ENCODE measurements at regions not wholly inside any gene's neighbourhood (a gene's known extent, or its start where the extent isn't known, plus 50 kb on each side); places are given as distances from the start of the nearest gene placed in this dataset.

DNA sequence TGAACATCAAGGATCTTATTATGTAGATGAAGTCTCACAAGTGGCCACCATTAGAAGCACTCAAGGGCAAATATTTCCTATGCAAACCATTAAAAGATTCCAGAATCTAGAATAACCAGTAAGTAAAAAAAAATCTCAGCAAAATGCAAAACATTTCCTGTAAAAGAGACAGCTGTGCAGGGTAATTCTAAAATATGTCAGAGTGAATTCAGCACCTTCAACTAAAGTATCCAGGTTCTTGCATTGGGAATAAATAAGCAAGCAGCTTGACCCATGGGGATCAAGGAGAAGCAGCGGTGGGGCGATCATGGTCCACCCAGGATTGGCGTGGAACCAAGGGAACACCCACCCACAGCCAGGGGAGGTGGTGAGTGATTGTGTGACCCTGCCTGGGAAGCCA, 2188.9 kb downstream of the PCDH7 start:
- DNase-seq (ENCODE audit: low spot score): no peak
- Mint-ChIP-seq H3K4me3 (ENCODE audit: unreplicated experiment) (no peak overlapping the region), H3K27me3 (ENCODE audit: unreplicated experiment) (no peaks in the 10 kb centered on the region), H3K9me3 (ENCODE audit: unreplicated experiment) (no peaks in the 10 kb centered on the region), H3K27ac (ENCODE audit: unreplicated experiment) (no peak overlapping the region), H3K4me1 (ENCODE audit: unreplicated experiment) (no peaks in the 10 kb centered on the region), H3K36me3 (ENCODE audit: low read depth, unreplicated experiment) (no peaks in the 10 kb centered on the region)
- TF ChIP-seq, protein P1, sequence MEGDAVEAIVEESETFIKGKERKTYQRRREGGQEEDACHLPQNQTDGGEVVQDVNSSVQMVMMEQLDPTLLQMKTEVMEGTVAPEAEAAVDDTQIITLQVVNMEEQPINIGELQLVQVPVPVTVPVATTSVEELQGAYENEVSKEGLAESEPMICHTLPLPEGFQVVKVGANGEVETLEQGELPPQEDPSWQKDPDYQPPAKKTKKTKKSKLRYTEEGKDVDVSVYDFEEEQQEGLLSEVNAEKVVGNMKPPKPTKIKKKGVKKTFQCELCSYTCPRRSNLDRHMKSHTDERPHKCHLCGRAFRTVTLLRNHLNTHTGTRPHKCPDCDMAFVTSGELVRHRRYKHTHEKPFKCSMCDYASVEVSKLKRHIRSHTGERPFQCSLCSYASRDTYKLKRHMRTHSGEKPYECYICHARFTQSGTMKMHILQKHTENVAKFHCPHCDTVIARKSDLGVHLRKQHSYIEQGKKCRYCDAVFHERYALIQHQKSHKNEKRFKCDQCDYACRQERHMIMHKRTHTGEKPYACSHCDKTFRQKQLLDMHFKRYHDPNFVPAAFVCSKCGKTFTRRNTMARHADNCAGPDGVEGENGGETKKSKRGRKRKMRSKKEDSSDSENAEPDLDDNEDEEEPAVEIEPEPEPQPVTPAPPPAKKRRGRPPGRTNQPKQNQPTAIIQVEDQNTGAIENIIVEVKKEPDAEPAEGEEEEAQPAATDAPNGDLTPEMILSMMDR (IDR thresholded peaks at IDR 0.05; ENCODE audit: unreplicated experiment): no peak

DNA sequence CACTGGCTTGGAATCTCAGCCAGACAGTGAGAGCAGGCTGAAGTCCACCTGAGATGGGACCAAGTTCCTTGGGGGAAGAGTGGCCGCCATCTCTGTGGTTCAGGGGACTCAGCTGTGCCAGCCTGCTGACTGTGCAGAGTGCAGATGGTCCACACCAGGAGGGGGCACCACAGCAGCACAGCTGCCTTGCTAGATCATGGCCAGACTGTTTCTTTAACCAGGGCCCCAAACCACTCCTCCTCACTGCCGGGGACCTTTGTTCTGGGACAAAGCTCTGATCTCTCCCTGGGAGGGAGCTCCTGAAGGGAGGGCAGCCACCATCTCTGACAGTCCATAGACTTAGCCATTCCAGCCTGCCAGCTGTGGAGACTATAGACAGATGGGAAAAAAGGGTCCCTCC, 2189.6 kb downstream of the PCDH7 start:
- H3K4me3 Mint-ChIP-seq (ENCODE audit: unreplicated experiment): no peak overlapping the region
- H3K9me3 Mint-ChIP-seq (ENCODE audit: unreplicated experiment): no peaks in the 10 kb centered on the region
- H3K27me3 Mint-ChIP-seq (ENCODE audit: unreplicated experiment): no peaks in the 10 kb centered on the region
- no peaks in the 10 kb centered on the region for H3K36me3 Mint-ChIP-seq (ENCODE audit: low read depth, unreplicated experiment)
- TF ChIP-seq, protein P1 (IDR thresholded peaks at IDR 0.05; ENCODE audit: unreplicated experiment): no peak
- no peaks in the 10 kb centered on the region for H3K4me1 Mint-ChIP-seq (ENCODE audit: unreplicated experiment)
- no peak overlapping the region for H3K27ac Mint-ChIP-seq (ENCODE audit: unreplicated experiment)
- DNase-seq (ENCODE audit: low spot score): no peak

DNA sequence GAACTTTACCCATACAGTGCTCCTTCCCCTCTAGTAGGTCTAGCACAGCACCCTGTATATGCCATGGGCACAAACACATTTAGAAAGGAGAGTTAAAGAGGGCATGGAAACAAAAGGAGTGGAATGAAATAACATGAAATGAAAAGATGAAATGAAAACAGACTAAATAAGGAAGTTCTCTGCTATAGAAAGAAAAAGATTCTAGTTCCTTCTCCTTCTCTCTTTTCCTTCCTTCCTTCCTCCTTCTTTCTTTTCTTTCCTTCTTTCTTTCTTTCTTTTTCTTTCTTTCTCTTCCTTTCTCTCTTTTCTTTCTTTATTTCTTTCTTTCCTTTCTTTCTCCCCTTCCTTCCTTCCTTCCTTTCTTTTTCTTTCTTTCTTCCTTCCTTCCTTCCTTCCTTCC, 2197.4 kb downstream of the PCDH7 start:
- TF ChIP-seq, protein P1 (IDR thresholded peaks at IDR 0.05; ENCODE audit: unreplicated experiment): no peak
- no peak for DNase-seq (ENCODE audit: low spot score)
- Mint-ChIP-seq H3K27me3 (ENCODE audit: unreplicated experiment) (no peaks in the 10 kb centered on the region), H3K4me3 (ENCODE audit: unreplicated experiment) (no peak overlapping the region), H3K4me1 (ENCODE audit: unreplicated experiment) (no peaks in the 10 kb centered on the region), H3K27ac (ENCODE audit: unreplicated experiment) (no peak overlapping the region), H3K9me3 (ENCODE audit: unreplicated experiment) (no peaks in the 10 kb centered on the region), H3K36me3 (ENCODE audit: low read depth, unreplicated experiment) (no peaks in the 10 kb centered on the region)

DNA sequence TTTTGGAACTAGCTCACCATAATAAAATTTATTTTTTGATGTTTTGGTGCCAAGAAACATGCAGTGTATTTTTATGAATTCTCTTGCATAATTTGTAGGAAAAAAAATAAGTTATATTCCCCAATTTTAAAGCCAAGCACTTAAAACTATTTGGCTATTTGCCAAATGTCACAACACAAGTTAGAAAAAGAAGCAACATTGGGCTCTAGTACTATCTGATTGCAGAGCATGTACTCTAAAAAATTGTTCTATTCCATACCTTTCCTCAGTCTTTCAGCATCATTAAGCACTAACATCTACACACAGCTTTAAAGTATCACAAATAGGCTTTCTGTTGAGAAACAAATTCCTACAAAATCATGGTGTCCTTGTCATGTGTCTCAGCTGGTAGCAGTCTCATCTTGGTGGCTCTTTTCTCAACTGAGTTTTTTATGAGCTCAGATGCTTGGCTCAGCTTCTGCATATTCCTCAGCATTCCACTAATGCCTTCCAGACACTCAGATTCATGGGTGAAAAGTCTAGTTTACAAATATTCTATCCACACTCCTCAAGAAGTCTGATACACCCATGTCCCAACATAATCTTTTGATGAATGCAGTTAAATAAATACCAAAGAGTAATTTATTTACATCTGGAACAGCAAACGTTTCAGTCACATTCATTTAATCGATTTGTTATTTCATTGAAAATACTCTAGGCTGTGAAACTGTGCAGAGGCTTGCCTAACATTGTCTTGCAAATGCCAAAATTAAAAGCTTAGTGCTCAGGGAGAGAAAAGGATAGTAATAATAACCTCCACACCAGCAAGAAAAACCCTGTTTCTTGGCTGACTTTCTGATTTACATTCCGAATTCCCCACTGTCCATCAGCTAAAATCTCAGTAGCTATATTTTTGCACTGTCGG, 2209.9 kb downstream of the PCDH7 start:
- Mint-ChIP-seq H3K27me3 (ENCODE audit: unreplicated experiment) (no peaks in the 10 kb centered on the region), H3K9me3 (ENCODE audit: unreplicated experiment) (no peaks in the 10 kb centered on the region), H3K27ac (ENCODE audit: unreplicated experiment) (no peak overlapping the region), H3K4me1 (ENCODE audit: unreplicated experiment) (no peaks in the 10 kb centered on the region), H3K36me3 (ENCODE audit: low read depth, unreplicated experiment) (no peaks in the 10 kb centered on the region), H3K4me3 (ENCODE audit: unreplicated experiment) (no peak overlapping the region)
- TF ChIP-seq, protein P1 (IDR thresholded peaks at IDR 0.05; ENCODE audit: unreplicated experiment): no peak
- DNase-seq (ENCODE audit: low spot score): no peak

DNA sequence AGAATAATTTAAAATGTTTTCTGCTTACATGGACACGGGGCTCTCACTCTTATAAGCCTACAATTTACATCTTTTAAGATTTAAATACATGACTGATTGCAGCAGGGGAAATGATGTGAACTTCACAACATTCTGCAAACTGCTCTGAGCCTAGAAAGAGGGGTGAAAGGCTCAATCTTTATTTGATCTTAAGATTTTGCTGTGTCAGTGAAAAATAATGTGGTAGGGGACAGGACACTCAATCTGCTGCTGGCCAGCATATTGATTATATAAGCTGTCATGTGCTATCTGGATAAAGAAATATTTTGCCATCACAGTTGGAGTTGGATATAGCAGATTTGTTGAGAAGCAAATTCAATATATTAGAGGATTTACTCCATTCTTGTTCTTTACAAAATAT, 2210.5 kb downstream of the PCDH7 start:
- Mint-ChIP-seq H3K9me3 (ENCODE audit: unreplicated experiment) (no peaks in the 10 kb centered on the region), H3K4me3 (ENCODE audit: unreplicated experiment) (no peak overlapping the region), H3K4me1 (ENCODE audit: unreplicated experiment) (no peaks in the 10 kb centered on the region), H3K27me3 (ENCODE audit: unreplicated experiment) (no peaks in the 10 kb centered on the region), H3K27ac (ENCODE audit: unreplicated experiment) (no peak overlapping the region), H3K36me3 (ENCODE audit: low read depth, unreplicated experiment) (no peaks in the 10 kb centered on the region)
- no peak for DNase-seq (ENCODE audit: low spot score)
- TF ChIP-seq, protein P1 (IDR thresholded peaks at IDR 0.05; ENCODE audit: unreplicated experiment): no peak

Data from endothelial cell (in vitro differentiated cells).